ENCODE measurements at regions not wholly inside any gene's neighbourhood (a gene's known extent, or its start where the extent isn't known, plus 50 kb on each side); places are given as distances from the start of the nearest gene placed in this dataset.

DNA sequence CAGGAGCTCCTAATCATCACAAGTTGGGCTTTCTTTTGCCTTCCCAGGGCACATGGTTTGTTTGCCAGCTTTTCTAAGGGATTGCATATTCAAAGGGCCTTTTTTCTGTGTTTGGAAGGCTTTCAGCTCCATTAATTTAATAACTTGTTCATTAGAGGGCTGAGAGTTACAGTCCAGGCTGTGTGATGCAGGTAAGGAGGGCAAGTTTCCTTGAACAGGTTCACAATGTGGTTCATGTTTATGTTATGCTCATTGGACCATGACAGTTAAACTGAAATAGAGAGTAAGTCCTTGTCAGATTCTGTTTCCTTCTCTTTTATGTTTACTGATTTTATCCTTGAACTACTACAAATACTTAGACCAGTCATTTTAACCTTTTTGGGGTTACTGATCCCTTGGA is 174.4 kb downstream of the MARCHF11 start:
- no peak overlapping the region for H3K27ac ChIP-seq
- ATAC-seq (no peak), DNase-seq (ENCODE audit: low read depth in 1 of 2, low spot score in 1 of 2) (no peak), FAIRE-seq (no peak)
- CTCF ChIA-PET = interaction anchor here (2.9 kb wide), 1 partner anchor 10 kb away, joined by 9 read pairs; no protein-coding TSS in a partner anchor
- H3K4me1 ChIP-seq = no peaks in the 10 kb centered on the region
- H3K4me2 ChIP-seq = no peak overlapping the region
- no peak for TF ChIP-seq JUN (IDR thresholded peaks at IDR 0.05)
- no peak for TF ChIP-seq TP53 (CRISPR knock-in tag; IDR thresholded peaks at IDR 0.05)
- TF ChIP-seq, protein P1, sequence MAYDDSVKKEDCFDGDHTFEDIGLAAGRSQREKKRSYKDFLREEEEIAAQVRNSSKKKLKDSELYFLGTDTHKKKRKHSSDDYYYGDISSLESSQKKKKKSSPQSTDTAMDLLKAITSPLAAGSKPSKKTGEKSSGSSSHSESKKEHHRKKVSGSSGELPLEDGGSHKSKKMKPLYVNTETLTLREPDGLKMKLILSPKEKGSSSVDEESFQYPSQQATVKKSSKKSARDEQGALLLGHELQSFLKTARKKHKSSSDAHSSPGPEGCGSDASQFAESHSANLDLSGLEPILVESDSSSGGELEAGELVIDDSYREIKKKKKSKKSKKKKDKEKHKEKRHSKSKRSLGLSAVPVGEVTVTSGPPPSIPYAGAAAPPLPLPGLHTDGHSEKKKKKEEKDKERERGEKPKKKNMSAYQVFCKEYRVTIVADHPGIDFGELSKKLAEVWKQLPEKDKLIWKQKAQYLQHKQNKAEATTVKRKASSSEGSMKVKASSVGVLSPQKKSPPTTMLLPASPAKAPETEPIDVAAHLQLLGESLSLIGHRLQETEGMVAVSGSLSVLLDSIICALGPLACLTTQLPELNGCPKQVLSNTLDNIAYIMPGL (CRISPR knock-in tag; IDR thresholded peaks at IDR 0.05; ENCODE audit: borderline replicate concordance) = no peak
- no peak for TF ChIP-seq SMC3 (IDR thresholded peaks at IDR 0.05)
- no peak for TF ChIP-seq RFX5 (IDR thresholded peaks at IDR 0.05)
- no peak for TF ChIP-seq HOXA7 (CRISPR knock-in tag; IDR thresholded peaks at IDR 0.05)
- no peak for TF ChIP-seq HOXB13 (CRISPR knock-in tag; IDR thresholded peaks at IDR 0.05; ENCODE audit: low read depth)
- no peak for TF ChIP-seq CHD2 (IDR thresholded peaks at IDR 0.05; ENCODE audit: low read length, partially characterized antibody)
- TF ChIP-seq, protein P2, sequence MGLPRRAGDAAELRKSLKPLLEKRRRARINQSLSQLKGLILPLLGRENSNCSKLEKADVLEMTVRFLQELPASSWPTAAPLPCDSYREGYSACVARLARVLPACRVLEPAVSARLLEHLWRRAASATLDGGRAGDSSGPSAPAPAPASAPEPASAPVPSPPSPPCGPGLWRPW (IDR thresholded peaks at IDR 0.05) = no peak
- no peak for TF ChIP-seq FOSB (CRISPR knock-in tag; IDR thresholded peaks at IDR 0.05)
- TF ChIP-seq, protein P3, sequence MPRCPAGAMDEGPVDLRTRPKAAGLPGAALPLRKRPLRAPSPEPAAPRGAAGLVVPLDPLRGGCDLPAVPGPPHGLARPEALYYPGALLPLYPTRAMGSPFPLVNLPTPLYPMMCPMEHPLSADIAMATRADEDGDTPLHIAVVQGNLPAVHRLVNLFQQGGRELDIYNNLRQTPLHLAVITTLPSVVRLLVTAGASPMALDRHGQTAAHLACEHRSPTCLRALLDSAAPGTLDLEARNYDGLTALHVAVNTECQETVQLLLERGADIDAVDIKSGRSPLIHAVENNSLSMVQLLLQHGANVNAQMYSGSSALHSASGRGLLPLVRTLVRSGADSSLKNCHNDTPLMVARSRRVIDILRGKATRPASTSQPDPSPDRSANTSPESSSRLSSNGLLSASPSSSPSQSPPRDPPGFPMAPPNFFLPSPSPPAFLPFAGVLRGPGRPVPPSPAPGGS (IDR thresholded peaks at IDR 0.05) = no peak
- H3K4me3 ChIP-seq = no peak overlapping the region
- no peaks in the 10 kb centered on the region for H3K9me3 ChIP-seq
- POLR2A ChIA-PET = no interaction called here

DNA sequence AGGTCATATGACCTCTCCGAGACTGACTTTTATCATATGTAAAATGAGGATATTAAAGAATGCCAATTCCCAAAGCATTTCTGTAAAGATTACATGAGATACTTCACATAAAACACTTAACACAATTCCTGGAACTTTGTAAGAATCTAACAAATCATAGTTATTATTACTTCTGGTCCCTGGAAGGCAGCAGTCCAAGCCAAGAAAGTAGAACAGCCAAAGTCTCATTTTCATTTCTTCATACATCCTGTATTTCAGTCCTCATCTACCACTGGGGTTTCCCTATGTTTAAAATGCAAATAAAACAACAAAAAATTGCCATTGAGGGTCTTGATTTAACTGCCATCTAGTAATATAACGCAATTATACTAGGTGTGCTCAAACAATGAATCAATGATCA is 179.5 kb downstream of the MARCHF11 start:
- DNase-seq (ENCODE audit: low read depth in 1 of 2, low spot score in 1 of 2) (no peak), FAIRE-seq (no peak), ATAC-seq (no peak)
- no peaks in the 10 kb centered on the region for H3K9me3 ChIP-seq
- no peaks in the 10 kb centered on the region for H3K4me1 ChIP-seq
- no peak overlapping the region for H3K4me2 ChIP-seq
- TF ChIP-seq CHD2 (IDR thresholded peaks at IDR 0.05; ENCODE audit: low read length, partially characterized antibody) = no peak
- no peak for TF ChIP-seq PHF8 (IDR thresholded peaks at IDR 0.05; ENCODE audit: borderline replicate concordance, low read depth)
- no peak for TF ChIP-seq POLR2AphosphoS2 (conservative IDR thresholded peaks at IDR 0.05; ENCODE audit: low read length)
- no peak for TF ChIP-seq TP53 (CRISPR knock-in tag; IDR thresholded peaks at IDR 0.05)
- no peak for TF ChIP-seq FOSB (CRISPR knock-in tag; IDR thresholded peaks at IDR 0.05)
- no peak for TF ChIP-seq HOXA7 (CRISPR knock-in tag; IDR thresholded peaks at IDR 0.05)
- TF ChIP-seq MYC (IDR thresholded peaks at IDR 0.05; ENCODE audit: borderline replicate concordance, low read length) = no peak
- no peak for TF ChIP-seq EHF (CRISPR knock-in tag; IDR thresholded peaks at IDR 0.05)
- no peak for TF ChIP-seq NR3C1 (IDR thresholded peaks at IDR 0.05)
- TF ChIP-seq HDAC2 (IDR thresholded peaks at IDR 0.05) = no peak
- TF ChIP-seq ZC3H11A (IDR thresholded peaks at IDR 0.05) = no peak
- TF ChIP-seq, protein P4, sequence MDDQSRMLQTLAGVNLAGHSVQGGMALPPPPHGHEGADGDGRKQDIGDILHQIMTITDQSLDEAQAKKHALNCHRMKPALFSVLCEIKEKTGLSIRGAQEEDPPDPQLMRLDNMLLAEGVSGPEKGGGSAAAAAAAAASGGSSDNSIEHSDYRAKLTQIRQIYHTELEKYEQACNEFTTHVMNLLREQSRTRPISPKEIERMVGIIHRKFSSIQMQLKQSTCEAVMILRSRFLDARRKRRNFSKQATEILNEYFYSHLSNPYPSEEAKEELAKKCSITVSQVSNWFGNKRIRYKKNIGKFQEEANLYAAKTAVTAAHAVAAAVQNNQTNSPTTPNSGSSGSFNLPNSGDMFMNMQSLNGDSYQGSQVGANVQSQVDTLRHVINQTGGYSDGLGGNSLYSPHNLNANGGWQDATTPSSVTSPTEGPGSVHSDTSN (IDR thresholded peaks at IDR 0.05) = no peak
- TF ChIP-seq EHMT2 (IDR thresholded peaks at IDR 0.05; ENCODE audit: low read depth) = no peak
- TF ChIP-seq, protein P5, sequence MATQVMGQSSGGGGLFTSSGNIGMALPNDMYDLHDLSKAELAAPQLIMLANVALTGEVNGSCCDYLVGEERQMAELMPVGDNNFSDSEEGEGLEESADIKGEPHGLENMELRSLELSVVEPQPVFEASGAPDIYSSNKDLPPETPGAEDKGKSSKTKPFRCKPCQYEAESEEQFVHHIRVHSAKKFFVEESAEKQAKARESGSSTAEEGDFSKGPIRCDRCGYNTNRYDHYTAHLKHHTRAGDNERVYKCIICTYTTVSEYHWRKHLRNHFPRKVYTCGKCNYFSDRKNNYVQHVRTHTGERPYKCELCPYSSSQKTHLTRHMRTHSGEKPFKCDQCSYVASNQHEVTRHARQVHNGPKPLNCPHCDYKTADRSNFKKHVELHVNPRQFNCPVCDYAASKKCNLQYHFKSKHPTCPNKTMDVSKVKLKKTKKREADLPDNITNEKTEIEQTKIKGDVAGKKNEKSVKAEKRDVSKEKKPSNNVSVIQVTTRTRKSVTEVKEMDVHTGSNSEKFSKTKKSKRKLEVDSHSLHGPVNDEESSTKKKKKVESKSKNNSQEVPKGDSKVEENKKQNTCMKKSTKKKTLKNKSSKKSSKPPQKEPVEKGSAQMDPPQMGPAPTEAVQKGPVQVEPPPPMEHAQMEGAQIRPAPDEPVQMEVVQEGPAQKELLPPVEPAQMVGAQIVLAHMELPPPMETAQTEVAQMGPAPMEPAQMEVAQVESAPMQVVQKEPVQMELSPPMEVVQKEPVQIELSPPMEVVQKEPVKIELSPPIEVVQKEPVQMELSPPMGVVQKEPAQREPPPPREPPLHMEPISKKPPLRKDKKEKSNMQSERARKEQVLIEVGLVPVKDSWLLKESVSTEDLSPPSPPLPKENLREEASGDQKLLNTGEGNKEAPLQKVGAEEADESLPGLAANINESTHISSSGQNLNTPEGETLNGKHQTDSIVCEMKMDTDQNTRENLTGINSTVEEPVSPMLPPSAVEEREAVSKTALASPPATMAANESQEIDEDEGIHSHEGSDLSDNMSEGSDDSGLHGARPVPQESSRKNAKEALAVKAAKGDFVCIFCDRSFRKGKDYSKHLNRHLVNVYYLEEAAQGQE (IDR thresholded peaks at IDR 0.05) = no peak
- no peak for TF ChIP-seq RNF2 (IDR thresholded peaks at IDR 0.05; ENCODE audit: borderline replicate concordance, low read depth)
- TF ChIP-seq ESRRA (IDR thresholded peaks at IDR 0.05; ENCODE audit: borderline replicate concordance, low read length) = no peak
- no peak for TF ChIP-seq RARB (CRISPR knock-in tag; IDR thresholded peaks at IDR 0.05)
- no peak overlapping the region for H3K4me3 ChIP-seq
- ChIA-PET CTCF (no interaction called here), POLR2A (no interaction called here)
- 0% methylated on average over 2 of the region's 2 CpGs for WGBS (ENCODE audit: missing lambda C conversion rate)
- H3K27ac ChIP-seq = no peak overlapping the region
